ENCODE measurements at regions not wholly inside any gene's neighbourhood (a gene's known extent, or its start where the extent isn't known, plus 50 kb on each side); places are given as distances from the start of the nearest gene placed in this dataset.

- TF ChIP-seq CTCF (IDR thresholded peaks at IDR 0.05): no peak
- no peak for TF ChIP-seq ZNF425 (CRISPR knock-in tag; conservative IDR thresholded peaks at IDR 0.05)
- TF ChIP-seq NFYB (CRISPR knock-in tag; conservative IDR thresholded peaks at IDR 0.05; ENCODE audit: low read depth): no peak
- TF ChIP-seq E2F4 (CRISPR knock-in tag; IDR thresholded peaks at IDR 0.05; ENCODE audit: borderline replicate concordance, low read depth): no peak
- TF ChIP-seq ATF1 (CRISPR knock-in tag; IDR thresholded peaks at IDR 0.05): no peak
- TF ChIP-seq ZNF396 (CRISPR knock-in tag; IDR thresholded peaks at IDR 0.05; ENCODE audit: borderline replicate concordance): no peak
- TF ChIP-seq USF1 (CRISPR knock-in tag; IDR thresholded peaks at IDR 0.05): no peak
- no peak for TF ChIP-seq ZNF138 (CRISPR knock-in tag; conservative IDR thresholded peaks at IDR 0.05)
Observed at GRCh38 chr1:56187405-56187804, 392.0 kb downstream of the PLPP3 start.
